Right hindlimb (tissue), 1 donor: ENCODE measurements at regions not wholly inside any gene's neighbourhood (a gene's known extent, or its start where the extent isn't known, plus 50 kb on each side); places are given as distances from the start of the nearest gene placed in this dataset.
"Not testable (repeated sequence)": the region's sequence is repeated elsewhere in the genome, so short reads cannot be mapped to it uniquely, and the experiment has no call there.

Experiments
- DNase-seq: peaks from one replicate; pipeline ENCODE4 v3.0.0-alpha.2; 2018

GRCh38 chr11:22435582-22435981 is 97.4 kb downstream of the SLC17A6 start:
- DNase-seq = not testable (repeated sequence)

DNA sequence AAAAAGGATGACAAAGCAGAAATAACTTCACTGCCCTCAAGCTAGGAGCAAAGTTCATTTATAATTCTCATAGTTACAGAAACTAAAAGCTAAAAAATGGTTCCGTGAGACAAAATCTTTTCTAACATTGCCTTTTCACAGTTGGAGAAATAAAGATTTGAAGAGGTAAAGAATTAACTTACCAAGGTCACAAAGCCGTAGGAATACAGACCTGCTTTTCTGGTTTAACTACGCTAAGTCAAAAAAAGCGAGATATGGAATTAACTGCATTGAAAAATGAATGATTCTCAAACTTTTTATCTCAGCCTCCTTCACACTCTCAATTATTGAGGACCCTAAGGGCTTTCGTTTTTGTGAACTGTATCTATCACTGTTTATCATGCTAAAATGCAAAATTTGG is 95.3 kb downstream of the SLC17A6 start:
- DNase-seq = no peak

DNA sequence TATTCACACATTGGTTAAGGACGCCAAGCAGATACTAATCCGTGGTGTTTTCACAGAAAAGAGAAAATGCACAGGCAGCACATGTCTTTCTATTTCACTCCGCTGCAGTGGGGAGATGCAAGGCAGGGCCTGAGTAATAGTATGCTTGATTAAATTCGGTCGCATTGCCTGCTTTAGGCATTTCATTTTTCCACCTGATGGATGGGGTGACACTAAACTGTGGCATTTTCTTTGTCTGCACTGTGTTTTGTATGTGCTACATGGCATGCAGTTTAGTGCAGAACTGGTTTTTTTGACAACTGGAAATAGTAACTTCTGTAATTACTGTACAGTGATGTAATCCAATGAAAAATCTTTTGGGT is 94.9 kb downstream of the SLC17A6 start:
- DNase-seq = no peak

- DNase-seq = peak; percentile 90
These were observed 94.3 kb downstream of the SLC17A6 start for GRCh38 chr11:22432291-22433093.

GRCh38 chr11:22431106-22431505 is 92.9 kb downstream of the SLC17A6 start:
- peak; percentile 27 for DNase-seq

- no peak for DNase-seq
These were observed 92.5 kb downstream of the SLC17A6 start for GRCh38 chr11:22430639-22431038.

GRCh38 chr11:22430141-22430541 is 92.0 kb downstream of the SLC17A6 start:
- DNase-seq = peak; percentile 69
